ENCODE measurements at regions not wholly inside any gene's neighbourhood (a gene's known extent, or its start where the extent isn't known, plus 50 kb on each side); places are given as distances from the start of the nearest gene placed in this dataset.

DNA sequence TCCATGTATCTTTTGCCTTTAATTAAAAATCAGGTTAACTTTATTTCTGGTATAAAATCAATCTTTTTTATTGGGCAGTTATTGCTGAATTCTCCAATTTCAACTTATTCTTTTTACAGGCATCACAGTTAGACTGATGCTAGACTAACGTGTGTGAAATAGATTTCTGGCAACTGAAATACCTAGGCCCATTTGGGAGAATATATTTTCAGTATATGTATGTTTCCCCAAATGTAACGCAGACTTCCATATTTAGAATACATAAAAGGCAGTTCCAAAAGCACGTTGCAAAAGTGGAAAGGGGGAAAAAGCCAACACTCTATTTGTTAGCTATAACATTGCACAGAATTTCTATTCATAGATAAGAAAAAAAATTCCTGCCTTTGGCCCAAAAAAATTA is 297.0 kb downstream of the ATP23 start:
- TF ChIP-seq, protein P1, sequence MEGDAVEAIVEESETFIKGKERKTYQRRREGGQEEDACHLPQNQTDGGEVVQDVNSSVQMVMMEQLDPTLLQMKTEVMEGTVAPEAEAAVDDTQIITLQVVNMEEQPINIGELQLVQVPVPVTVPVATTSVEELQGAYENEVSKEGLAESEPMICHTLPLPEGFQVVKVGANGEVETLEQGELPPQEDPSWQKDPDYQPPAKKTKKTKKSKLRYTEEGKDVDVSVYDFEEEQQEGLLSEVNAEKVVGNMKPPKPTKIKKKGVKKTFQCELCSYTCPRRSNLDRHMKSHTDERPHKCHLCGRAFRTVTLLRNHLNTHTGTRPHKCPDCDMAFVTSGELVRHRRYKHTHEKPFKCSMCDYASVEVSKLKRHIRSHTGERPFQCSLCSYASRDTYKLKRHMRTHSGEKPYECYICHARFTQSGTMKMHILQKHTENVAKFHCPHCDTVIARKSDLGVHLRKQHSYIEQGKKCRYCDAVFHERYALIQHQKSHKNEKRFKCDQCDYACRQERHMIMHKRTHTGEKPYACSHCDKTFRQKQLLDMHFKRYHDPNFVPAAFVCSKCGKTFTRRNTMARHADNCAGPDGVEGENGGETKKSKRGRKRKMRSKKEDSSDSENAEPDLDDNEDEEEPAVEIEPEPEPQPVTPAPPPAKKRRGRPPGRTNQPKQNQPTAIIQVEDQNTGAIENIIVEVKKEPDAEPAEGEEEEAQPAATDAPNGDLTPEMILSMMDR (IDR thresholded peaks at IDR 0.05; ENCODE audit: low read length, missing control alignments), result no peak
- no peak for DNase-seq (ENCODE audit: low read depth)
- no peak overlapping the region for H3K4me3 ChIP-seq (replicated peaks; ENCODE audit: low read depth, low read length)

DNA sequence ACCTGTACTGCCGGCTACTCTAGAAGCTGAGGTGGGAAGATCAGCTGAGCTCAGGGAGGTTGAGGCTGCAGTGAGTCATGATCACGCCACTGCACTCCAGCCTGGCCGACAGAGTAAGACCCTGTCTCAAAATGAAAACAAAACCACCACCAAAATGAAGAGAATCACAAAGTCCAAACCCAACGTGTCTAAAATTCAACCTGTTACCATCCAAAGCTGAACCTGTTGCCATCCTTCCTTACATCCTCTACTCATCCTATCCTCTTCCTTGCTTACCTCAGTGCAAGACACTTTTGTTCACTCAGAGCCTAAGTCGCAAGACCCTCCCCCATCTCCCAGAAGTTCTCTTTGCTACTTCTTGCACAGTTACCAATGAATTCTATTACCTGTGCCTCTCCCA is 299.7 kb downstream of the ATP23 start:
- H3K4me3 ChIP-seq (replicated peaks; ENCODE audit: low read depth, low read length), result no peak overlapping the region
- no peak for DNase-seq (ENCODE audit: low read depth)
- TF ChIP-seq, protein P1 (IDR thresholded peaks at IDR 0.05; ENCODE audit: low read length, missing control alignments), result no peak

DNA sequence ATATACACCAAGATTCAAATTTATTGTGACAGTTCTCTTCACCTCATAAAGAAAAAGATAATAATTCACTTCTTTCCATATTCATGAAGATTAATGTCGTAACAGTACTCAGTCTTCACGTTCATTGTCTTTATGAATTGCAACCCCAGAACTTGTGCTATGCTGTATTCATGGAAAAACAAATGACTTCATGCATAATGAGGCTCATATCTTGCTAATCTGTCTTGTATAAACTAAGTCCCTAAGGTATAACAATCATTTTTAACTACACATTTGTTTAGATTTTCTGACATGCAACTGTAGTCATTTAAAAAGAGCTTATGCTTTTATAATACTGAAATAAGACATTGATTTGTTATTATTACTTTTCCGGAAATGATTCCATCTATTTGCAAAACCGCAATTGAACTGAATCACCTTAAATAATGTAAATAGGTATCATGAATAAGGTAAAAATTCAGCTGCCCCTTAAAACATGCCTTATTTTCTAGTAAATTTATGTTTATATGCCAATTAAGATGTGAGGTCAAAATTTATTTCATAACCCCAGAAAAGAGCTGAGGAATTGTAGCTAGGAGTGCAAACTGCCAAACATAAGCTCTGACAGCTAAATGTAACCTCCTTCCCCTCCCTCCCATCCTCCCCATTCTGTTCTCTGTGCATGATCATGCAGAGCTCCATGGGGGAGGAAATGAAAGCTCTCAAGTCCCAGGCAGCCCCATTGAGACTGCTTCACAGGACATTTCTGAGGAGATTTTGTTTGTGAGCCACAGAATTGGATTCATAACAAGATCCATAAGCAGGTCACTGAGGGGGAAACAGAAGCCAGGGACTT is 301.6 kb downstream of the ATP23 start:
- DNase-seq (ENCODE audit: low read depth), result no peak
- TF ChIP-seq, protein P1 (IDR thresholded peaks at IDR 0.05; ENCODE audit: low read length, missing control alignments), result no peak
- H3K4me3 ChIP-seq (replicated peaks; ENCODE audit: low read depth, low read length), result no peak overlapping the region

DNA sequence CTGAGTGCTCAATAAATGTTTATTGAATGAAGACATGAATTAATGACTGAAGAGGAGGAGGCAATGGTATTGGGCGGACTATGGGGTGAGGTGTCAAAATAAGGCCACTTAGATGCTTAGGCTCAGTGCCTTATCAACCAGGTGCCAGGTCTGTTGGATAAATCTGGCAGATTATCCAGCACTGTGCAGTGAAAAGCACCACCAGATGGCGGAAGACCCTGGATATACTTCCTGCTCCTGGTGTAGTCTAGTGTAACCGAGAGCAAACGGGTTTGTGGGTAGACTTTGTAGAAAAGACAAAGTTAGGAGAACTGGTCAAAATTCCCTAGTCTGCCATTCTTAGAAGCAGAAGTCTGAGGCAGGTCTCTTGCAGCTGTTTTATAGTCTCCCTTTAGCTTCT is 306.3 kb downstream of the ATP23 start:
- no peak for DNase-seq (ENCODE audit: low read depth)
- H3K4me3 ChIP-seq (replicated peaks; ENCODE audit: low read depth, low read length), result no peak overlapping the region
- TF ChIP-seq, protein P1 (IDR thresholded peaks at IDR 0.05; ENCODE audit: low read length, missing control alignments), result no peak

DNA sequence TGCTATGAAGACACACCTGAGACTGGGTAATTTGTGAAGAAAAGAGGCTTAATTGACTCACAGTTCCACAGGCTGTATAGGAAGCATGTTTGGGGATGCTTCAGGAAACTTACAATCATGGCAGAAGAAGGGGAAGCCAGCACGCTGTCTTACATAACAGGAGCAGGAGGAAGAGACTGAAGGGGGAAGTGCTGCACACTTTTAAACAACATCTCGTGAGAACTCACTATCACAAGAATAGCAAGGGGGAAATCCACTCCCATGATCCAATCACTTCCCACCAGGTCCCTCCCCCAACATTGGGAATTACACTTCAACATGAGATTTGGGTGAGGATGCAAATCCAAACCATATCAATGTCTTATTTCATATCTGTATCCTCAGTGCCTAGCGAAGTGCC is 307.2 kb downstream of the ATP23 start:
- DNase-seq (ENCODE audit: low read depth), result no peak
- H3K4me3 ChIP-seq (replicated peaks; ENCODE audit: low read depth, low read length), result no peak overlapping the region
- TF ChIP-seq, protein P1 (IDR thresholded peaks at IDR 0.05; ENCODE audit: low read length, missing control alignments), result no peak

DNA sequence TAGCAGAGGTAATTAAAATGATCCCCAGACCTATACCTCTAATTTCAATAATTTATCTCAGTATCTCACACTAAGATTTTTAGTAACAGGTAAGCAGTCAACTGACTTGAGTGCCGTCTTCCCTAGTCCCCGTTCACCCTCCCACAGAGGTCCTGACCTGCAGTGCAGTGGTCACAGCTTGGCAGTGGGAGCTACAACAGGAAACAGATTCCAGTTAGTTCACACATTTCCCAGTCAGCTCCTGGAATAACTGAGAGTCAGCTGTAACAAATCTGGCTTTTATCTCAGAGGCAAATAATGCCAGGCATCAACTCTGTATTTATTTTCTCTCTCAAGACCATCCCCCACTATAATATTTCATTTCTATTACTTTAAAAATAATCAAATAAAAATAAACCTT is 308.2 kb downstream of the ATP23 start:
- TF ChIP-seq, protein P1 (IDR thresholded peaks at IDR 0.05; ENCODE audit: low read length, missing control alignments), result no peak
- DNase-seq (ENCODE audit: low read depth), result no peak

DNA sequence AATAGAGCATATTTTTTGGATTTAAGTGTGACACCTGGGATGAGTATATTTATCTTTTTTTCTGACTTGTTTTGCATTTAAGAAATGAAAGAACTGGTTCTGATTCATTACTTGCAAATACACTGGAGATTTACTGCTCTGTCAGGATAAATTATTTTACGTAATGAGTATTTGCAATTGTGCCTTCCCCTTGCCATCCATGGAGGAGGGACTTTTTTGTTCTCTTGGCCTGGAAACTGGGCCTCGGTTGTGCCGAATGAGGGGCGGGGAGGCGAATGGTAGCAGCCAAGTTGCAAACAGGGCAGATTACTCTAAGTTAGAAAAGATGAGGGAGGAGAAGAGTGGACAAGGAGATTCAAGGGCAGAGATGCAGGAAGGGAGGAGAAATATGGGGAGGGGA is 308.7 kb downstream of the ATP23 start:
- H3K4me3 ChIP-seq (replicated peaks; ENCODE audit: low read depth, low read length), result no peak overlapping the region
- DNase-seq (ENCODE audit: low read depth), result no peak
- TF ChIP-seq, protein P1 (IDR thresholded peaks at IDR 0.05; ENCODE audit: low read length, missing control alignments), result no peak

More for the DNA sequence above, 308.2 kb downstream of the ATP23 start:
- H3K4me3 ChIP-seq (replicated peaks; ENCODE audit: low read depth, low read length), result no peak overlapping the region

Measured in fibroblast of pulmonary artery (primary cell).